MM.1S (cell line): ENCODE measurements at regions not wholly inside any gene's neighbourhood (a gene's known extent, or its start where the extent isn't known, plus 50 kb on each side); places are given as distances from the start of the nearest gene placed in this dataset.
A peak's percentile ranks its signal among the peaks of the same experiment; 100 is the strongest.

Experiments
- DNase-seq: peaks from one replicate; pipeline ENCODE4 v3.0.0-alpha.2; 2015
- H2AFZ ChIP-seq: fragments of 300-600 bp; sonication (generic); 2 replicates; pipeline ENCODE4 v1.6.0; 2016; ENCODE audit warnings: antibody characterized with exemption, low read length
- H3F3A ChIP-seq: fragments of 300-600 bp; sonication (generic); 2 replicates; pipeline ENCODE4 v1.6.1; 2016; ENCODE audit warnings: mild to moderate bottlenecking, antibody characterized with exemption, low read length, moderate library complexity, mixed read lengths; ENCODE audit not compliant: insufficient read depth
- H3K27ac ChIP-seq: fragments of 300-600 bp; sonication (generic); 2 replicates; pipeline ENCODE4 v1.5.1; 2016; ENCODE audit warnings: mild to moderate bottlenecking, low read length
- H3K27me3 ChIP-seq: fragments of 300-600 bp; sonication (generic); replicated peaks from 2 replicates; pipeline ENCODE4 v1.6.0; 2016; ENCODE audit warnings: low read length; ENCODE audit not compliant: insufficient read depth
- H3K36me3 ChIP-seq: fragments of 300-600 bp; sonication (generic); replicated peaks from 2 replicates; pipeline ENCODE4 v1.6.1; 2016; ENCODE audit warnings: mild to moderate bottlenecking, low read length, mixed read lengths; ENCODE audit not compliant: insufficient read depth
- H3K4me1 ChIP-seq: fragments of 300-600 bp; sonication (generic); 2 replicates; pipeline ENCODE4 v1.6.1; 2016; ENCODE audit warnings: low read length, mixed read lengths
- H3K4me2 ChIP-seq: fragments of 300-600 bp; sonication (generic); 2 replicates; pipeline ENCODE4 v1.6.0; 2016; ENCODE audit warnings: low read depth, low read length
- H3K4me3 ChIP-seq: fragments of 300-600 bp; sonication (generic); 2 replicates; pipeline ENCODE4 v1.5.1; 2016; ENCODE audit warnings: low read length, mixed read lengths
- H3K79me2 ChIP-seq: fragments of 300-600 bp; sonication (generic); 2 replicates; pipeline ENCODE4 v1.6.1; 2016; ENCODE audit warnings: mixed run types, low read length, mixed read lengths
- H3K9ac ChIP-seq: fragments of 300-600 bp; sonication (generic); 2 replicates; pipeline ENCODE4 v1.6.1; 2016; ENCODE audit warnings: low read length, mixed read lengths
- H3K9me2 ChIP-seq: fragments of 300-600 bp; sonication (generic); replicated peaks from 2 replicates; pipeline ENCODE4 v1.6.1; 2016; ENCODE audit warnings: mild to moderate bottlenecking, low read length, mixed read lengths; ENCODE audit not compliant: insufficient read depth
- H3K9me3 ChIP-seq: fragments of 300-600 bp; sonication (generic); replicated peaks from 2 replicates; pipeline ENCODE4 v1.6.1; 2016; ENCODE audit warnings: mild to moderate bottlenecking, low read length, mixed read lengths; ENCODE audit not compliant: insufficient read depth
- H4K20me1 ChIP-seq: fragments of 300-600 bp; sonication (generic); 2 replicates; pipeline ENCODE4 v1.6.1; 2016; ENCODE audit warnings: mild to moderate bottlenecking, low read length, moderate library complexity, mixed read lengths; ENCODE audit not compliant: insufficient read depth
- EZH2 ChIP-seq: fragments of 300-600 bp; sonication (generic); optimal IDR thresholded peaks from 2 replicates; pipeline ENCODE3; 2017; ENCODE audit warnings: low read depth, mild to moderate bottlenecking, antibody characterized with exemption, low read length, mixed read lengths
- EZH2phosphoT487 ChIP-seq: fragments of 300-600 bp; sonication (generic); IDR thresholded peaks from 2 replicates; pipeline ENCODE4 v1.6.1; 2018; ENCODE audit warnings: antibody characterized with exemption, low read length
- TF ChIP-seq, protein P1 (sequence below): fragments of 300-600 bp; sonication (generic); IDR thresholded peaks from 2 replicates; pipeline ENCODE4 v1.5.1; 2016; ENCODE audit warnings: antibody characterized with exemption, low read length, mixed read lengths

DNA sequence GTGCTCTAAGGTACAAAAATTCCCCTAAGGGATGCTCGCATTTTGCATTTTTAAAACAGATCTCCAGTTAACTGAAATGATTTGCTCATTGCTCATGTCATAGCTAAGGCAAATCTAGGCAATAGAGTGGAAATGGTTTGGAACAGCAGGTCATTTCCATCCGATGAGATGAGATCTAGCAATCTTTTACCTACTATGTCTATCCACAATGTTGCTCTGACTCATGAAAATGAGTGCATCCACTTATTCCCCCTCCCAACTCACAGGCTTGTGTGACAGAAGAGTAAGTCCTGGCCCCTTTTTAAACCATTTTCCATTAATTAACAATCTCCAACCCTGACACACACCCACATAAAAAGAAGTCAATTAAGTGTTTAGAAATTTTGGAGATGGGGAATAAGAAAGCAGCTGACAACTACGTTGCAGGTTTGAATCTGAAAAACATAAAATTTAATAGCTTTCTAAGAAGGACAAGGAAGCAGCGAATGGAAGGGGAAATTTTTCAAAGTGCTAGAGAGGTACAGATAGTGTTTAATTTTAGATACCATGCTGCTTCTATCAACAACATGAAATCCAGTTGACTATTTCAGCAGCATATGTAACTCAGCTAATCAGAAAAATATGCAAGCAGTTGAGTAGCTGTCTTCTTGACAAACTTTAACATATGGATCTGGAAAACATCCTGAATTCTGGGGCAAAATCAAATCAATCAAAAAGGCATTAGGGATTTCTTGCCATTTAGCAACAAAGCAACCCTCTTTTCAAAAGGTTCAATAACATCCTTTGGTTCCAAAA, 112.0 kb downstream of the TMCO5A start:
- TF ChIP-seq EZH2 (no peak), EZH2phosphoT487 (no peak)
- TF ChIP-seq, protein P1, sequence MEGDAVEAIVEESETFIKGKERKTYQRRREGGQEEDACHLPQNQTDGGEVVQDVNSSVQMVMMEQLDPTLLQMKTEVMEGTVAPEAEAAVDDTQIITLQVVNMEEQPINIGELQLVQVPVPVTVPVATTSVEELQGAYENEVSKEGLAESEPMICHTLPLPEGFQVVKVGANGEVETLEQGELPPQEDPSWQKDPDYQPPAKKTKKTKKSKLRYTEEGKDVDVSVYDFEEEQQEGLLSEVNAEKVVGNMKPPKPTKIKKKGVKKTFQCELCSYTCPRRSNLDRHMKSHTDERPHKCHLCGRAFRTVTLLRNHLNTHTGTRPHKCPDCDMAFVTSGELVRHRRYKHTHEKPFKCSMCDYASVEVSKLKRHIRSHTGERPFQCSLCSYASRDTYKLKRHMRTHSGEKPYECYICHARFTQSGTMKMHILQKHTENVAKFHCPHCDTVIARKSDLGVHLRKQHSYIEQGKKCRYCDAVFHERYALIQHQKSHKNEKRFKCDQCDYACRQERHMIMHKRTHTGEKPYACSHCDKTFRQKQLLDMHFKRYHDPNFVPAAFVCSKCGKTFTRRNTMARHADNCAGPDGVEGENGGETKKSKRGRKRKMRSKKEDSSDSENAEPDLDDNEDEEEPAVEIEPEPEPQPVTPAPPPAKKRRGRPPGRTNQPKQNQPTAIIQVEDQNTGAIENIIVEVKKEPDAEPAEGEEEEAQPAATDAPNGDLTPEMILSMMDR, result no peak
- H3K36me3 ChIP-seq, result no peaks in the 10 kb centered on the region
- no peaks in the 10 kb centered on the region for H3K79me2 ChIP-seq

DNA sequence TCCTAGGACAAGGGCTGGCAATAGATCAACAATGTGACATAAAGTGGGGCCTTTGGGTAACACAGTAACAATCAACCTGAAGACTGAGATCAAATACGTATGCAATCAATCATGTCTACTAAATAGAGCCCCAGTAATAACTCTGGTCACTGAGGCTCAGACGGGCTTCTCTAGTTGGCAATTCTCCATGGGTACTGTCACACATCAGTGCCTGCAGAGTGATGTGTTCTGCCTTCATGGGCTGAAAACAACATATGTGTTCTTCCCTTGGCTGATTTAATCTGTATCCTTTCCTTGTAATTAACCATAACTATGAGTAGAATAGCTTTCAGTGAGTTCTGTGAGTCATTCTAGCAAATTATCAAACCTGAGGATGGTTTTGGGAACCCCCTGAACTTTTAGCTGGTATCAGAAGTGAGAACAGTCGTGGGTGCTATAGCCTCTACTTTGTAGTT, 113.6 kb downstream of the TMCO5A start:
- no peak overlapping the region for H2AFZ ChIP-seq
- TF ChIP-seq EZH2phosphoT487 (no peak), EZH2 (no peak)
- TF ChIP-seq, protein P1, result no peak
- no peaks in the 10 kb centered on the region for H3K9me2 ChIP-seq
- no peaks in the 10 kb centered on the region for H3K79me2 ChIP-seq
- no peak overlapping the region for H3K27ac ChIP-seq
- no peaks in the 10 kb centered on the region for H3K27me3 ChIP-seq
- no peak overlapping the region for H3K4me2 ChIP-seq
- H4K20me1 ChIP-seq, result no peaks in the 10 kb centered on the region
- peaks cover 20% of the 10 kb centered on the region for H3K4me1 ChIP-seq
- H3K36me3 ChIP-seq, result no peaks in the 10 kb centered on the region
- DNase-seq, result no peak
- H3K9me3 ChIP-seq, result no peaks in the 10 kb centered on the region
- no peak overlapping the region for H3K4me3 ChIP-seq
- H3K9ac ChIP-seq, result no peak overlapping the region
- no peaks in the 10 kb centered on the region for H3F3A ChIP-seq

More for the DNA sequence above, 112.0 kb downstream of the TMCO5A start:
- Histone ChIP-seq H3K4me3 (no peak overlapping the region), H3K27ac (no peak overlapping the region), H4K20me1 (no peaks in the 10 kb centered on the region), H3K9ac (no peak overlapping the region), H3K4me1 (peaks cover 19% of the 10 kb centered on the region), H3K27me3 (no peaks in the 10 kb centered on the region), H3K9me3 (no peaks in the 10 kb centered on the region), H3F3A (no peaks in the 10 kb centered on the region), H3K4me2 (no peak overlapping the region), H3K9me2 (no peaks in the 10 kb centered on the region), H2AFZ (no peak overlapping the region)
- DNase-seq, result no peak

DNA sequence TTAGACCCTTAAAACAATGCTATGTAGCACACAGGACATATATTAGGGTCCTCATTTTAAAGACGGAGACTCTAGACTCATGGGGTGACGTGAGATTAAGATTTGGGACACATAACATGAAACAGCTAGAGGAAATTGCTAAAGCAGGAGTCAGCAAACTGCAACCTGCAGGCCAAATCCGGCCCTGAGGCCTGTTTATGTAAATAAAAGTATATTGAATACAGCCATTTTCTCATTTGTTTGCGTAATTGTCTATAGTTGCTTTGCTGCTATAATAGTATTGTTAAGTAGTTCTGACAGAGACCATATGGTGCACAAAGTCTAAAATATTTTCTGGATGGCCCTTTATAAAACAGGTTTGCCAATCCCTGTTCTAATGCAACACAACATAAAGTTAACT, 115.5 kb downstream of the TMCO5A start:
- Histone ChIP-seq H3K4me2 (peak overlapping the region; percentile 21; the same call in 1 of the 2 replicates), H3K4me3 (no peak overlapping the region), H3K27me3 (no peaks in the 10 kb centered on the region), H3F3A (no peaks in the 10 kb centered on the region), H3K9me3 (no peaks in the 10 kb centered on the region), H3K4me1 (peaks cover 27% of the 10 kb centered on the region), H3K9ac (no peak overlapping the region), H3K36me3 (no peaks in the 10 kb centered on the region), H4K20me1 (no peaks in the 10 kb centered on the region), H3K79me2 (no peaks in the 10 kb centered on the region), H3K27ac (peak overlapping the region; percentile 3; the same call in 1 of the 2 replicates), H2AFZ (peak overlapping the region; percentile 40), H3K9me2 (no peaks in the 10 kb centered on the region)
- TF ChIP-seq EZH2phosphoT487, result no peak
- TF ChIP-seq EZH2, result no peak
- TF ChIP-seq, protein P1, result no peak
- DNase-seq, result peak; percentile 33
